Activated CD4-positive, alpha-beta T cell treated with anti-CD3 and anti-CD28 coated beads, Interleukin-2, amount 50 U/mL, for 24 hours (primary cell): ENCODE measurements at regions not wholly inside any gene's neighbourhood (a gene's known extent, or its start where the extent isn't known, plus 50 kb on each side); places are given as distances from the start of the nearest gene placed in this dataset.

ENCODE experiments used
- DNase-seq, 2 donors: peaks; one replicate each; pipeline ENCODE4 v3.0.0-alpha.2; 2020; ENCODE audit warnings: low read depth in 1 of 2, low spot score in 1 of 2

DNA sequence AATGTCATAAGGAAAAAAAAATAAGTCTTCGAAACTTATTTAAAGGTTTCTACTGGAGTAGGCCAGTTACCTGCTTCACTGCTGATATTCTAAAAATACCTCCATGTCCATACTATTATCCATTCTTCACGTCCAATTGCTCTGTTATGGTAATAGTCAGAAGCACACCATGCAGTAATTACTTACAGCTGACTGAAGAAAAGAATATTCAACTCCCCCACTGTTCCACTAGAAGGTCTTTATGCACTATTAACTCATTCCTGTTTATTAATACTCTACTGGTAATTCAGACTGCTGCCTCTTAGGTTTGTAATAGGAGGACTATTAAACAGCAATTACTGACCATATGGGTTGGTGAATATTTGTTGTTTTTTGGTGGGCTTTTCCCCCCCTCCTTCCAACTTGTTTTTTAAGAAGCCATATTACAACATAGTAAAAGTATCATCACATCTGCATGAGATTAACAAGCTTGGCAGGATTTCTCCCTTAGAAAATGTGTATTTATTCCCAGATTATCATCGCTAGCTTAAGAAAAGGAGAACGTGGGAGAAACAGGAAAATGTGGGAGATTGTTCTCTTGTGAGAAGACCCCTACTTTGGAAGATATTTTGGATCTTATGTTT is 806.4 kb upstream of the FANCL start:
- no peak for DNase-seq

DNA sequence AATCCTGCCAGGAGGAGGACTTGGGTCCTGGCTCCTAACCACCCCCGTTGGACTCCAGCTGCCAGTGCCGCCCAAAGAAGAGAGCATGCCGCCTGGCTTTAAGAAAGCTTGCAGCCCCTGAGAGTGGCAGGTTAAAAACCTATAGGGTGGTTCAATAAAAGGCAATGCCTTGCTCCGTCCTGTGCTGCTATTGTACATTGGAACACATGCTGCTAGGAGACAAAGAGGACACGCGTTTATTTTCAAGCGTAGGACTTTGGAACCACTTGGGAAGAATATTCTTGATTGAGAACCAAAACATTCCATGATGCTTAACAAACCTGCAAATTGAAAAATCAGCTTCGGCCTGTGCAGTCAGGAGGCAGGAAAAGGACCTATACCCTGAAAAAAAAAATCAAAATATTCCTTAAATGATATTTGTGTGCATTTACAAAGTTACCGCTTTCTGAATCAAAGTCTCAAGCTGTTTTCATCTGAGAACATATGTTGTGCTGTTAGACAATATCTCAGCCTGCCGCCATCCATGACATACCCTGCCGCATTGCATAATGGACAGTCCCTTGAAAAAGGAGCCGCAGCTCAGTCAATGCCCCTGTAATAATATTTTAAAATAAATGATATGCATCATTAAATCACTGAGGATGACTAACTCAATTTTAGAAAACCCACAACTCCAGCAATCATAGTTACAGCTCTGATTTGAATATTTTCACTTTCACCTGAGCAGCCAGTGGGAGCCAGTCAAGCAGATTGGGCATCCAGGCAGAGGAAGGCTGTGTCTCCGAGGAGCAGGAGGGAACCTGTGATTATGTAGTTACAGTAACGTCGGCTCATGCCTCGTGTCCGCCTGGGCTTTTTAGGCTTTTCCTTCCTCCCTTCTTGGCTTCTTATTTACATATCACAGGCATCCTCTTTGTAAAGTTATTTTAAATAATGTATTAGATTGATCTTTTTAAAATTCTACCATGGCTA is 805.6 kb upstream of the FANCL start:
- DNase-seq = no peak

DNA sequence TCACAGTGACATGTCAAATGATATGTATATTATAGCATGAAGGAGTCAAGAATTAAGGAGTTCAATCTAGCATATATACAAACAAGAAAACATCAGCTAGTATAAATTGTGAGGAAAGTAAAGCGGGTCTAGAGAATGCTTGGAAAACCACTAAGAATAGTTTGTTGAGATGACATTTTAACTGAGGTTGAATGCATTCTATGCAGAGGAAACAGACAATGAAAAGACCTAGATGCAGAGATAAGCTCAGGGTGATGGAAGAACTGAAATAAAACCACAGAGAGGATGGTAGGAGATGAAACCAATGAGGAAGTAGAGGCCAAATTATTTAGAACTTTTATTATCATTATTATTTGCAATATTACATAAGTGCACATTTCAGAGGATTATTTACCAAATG is 803.6 kb upstream of the FANCL start:
- no peak for DNase-seq

DNA sequence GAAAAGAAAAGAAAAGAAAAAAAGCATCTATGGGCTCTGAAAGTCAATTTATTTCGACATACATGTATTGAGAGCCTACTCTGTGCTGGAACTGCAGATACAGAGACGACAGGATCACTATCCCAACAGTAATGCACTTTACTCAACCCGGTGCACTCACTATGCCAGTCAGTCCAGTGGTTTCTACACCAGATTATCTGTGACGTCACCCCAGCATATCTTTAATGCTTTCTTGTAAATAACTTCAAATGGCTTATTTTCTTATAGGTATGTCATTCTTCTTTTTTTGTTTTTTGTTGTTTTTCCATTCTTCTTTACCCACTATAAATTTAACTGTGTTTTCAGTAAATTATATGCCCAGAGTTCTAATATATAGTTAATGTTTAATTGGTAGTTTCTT is 800.0 kb upstream of the FANCL start:
- DNase-seq = no peak

DNA sequence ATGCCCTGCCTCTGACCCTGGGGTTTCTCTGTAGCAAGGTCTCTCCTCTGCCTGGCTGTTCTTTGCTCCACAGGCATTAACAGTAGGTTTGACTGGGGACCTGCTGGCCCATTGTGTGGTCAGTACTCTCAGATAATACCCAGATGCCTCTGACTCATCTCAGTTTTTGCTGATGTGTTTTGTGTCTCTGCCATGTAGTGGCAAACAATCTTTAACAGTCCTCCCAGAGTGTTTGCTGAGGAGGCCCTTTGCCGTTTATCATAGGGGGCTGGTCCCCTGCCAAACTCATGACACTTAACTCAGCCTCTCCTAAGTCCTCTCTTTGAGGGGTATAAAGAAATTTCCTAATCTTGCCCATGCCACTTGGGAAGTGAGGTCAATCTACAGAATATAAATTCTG is 793.7 kb upstream of the FANCL start:
- DNase-seq = no peak

DNA sequence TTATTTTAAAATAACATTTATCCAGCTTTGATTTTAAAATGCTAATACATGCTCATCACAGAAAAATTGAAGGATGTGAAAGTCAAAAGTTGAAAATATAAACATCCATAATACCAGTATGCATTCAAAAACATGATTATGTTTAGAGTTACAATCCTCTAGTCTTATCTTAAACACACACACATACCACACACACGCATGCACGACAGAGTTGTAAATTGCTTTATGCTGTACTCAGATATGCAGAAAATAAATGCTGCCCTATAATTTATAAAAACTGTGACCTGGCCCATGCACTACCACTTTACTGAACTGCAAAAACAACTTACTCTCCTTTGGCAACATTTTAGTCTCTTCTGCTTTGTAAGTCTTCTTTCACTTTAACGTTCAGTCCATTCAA is 793.0 kb upstream of the FANCL start:
- DNase-seq = no peak

DNA sequence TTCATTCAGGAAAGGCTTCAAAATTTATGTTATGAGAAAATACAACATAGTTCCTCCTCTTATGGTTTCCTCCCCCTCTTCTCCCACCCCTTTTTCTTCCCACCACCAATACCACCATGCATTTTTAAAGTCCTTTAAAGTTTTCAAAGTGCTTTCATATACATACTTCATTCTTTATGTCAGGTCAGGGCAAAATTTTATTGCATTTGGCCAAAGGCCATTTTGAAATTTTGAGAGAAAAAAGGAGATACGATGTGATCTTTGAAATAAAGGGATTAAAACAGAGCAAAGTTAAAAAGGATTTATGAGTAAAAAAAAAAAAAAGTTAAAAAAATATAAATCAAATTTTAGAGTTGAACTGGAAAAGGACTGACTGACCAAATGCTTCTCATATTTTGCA is 792.5 kb upstream of the FANCL start:
- DNase-seq = no peak

DNA sequence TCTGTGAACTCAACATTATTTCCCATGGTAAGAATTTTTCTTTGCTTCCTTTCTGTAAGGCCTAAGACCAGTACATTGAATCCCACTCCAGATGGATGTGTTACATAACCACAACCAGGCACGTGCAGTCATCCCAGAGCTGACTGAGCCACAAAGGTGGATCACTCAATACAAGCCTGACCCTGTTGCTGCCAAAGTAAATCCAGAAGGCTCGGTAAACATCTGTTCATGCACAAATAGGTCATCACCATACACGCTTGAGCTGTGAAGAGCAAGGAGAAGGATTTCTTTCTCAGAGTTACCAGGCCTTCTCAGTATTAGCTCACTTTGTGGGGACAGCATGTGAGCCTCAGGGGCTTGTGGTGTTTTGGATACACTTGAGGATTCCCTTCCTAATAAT is 791.4 kb upstream of the FANCL start:
- no peak for DNase-seq

DNA sequence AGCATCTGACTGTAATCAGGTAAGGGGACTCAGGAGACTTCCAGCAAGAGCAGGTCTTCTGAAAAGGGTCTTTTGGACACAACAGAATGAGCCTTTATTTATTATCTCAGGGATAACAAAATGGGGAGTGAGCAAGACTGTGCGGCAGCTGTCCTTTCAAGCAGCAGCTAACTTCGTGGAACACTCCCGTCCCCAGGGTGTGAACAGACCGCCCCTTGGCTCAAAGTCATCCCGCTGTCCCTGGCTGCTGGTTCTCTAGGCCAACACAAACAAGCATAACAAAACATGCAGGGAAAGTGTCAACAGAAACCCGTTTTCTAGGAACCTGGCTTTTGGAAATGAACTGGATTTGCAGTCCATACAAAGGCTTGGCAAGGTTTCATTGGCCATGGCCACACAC is 787.9 kb upstream of the FANCL start:
- no peak for DNase-seq

DNA sequence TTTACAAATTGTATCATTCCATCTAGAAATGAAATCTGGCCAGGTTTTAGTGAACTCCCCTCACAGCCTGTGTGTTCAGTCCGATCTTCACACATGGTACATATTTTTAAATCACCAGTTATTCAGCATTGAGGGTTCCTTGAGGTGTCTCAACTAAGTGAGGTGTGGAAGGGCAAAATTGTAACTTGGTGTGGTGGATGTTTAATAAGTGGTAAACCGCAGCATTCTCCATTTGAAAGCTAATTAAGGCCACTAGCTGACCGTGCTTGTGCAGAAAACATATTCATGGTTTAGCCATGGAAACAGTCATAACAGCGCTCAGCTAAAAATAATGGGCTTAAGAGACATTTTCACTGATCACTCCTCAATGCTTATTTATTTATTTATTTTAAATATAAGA is 786.2 kb upstream of the FANCL start:
- DNase-seq = no peak

DNA sequence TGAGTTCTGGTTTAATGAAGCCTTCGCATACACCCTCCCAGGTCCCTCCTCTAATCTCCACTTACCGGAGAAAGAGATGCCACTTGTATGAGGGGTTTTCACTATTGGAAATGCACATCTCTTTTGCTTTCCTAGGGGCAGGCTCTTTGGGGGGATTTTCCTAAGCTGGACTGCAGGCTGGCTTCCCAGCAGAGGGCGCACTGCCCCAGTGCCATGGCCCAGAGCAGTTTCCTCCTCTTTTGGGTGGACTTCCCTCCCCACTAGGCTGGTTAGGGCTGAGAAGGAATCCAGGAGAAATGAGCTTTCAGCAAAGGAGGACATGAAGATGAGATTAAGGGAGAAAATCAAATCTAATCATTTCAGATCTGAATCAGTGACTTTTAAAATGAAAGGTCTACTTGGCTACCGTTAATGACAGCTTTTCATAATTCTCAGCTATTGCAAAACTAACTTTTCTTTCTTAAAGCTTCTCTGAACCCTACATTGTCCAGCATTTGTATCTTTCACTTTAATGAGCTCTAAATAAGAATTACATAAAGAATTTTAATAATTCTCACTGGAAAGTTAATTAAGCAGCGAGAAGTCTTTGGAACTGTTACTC is 784.1 kb upstream of the FANCL start:
- no peak for DNase-seq

DNA sequence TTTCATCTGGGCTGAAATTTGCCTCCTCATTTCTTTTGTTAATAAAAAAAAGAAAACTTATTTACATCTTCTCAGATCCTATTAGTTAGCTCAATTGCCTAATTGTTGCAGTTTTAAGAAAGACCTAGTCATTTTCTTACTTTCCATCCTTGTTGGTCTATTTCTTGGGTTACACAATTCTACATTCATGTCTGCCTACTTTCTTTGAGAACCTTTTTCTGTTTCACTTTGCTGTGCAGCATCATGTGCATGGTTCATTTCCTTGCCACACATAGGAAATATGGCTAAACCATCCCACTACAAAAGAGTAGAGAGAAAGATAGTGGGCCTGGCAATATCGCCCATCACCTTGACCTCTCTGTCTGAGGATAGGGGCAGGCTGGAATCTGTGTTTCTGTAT is 780.7 kb upstream of the FANCL start:
- DNase-seq = no peak

DNA sequence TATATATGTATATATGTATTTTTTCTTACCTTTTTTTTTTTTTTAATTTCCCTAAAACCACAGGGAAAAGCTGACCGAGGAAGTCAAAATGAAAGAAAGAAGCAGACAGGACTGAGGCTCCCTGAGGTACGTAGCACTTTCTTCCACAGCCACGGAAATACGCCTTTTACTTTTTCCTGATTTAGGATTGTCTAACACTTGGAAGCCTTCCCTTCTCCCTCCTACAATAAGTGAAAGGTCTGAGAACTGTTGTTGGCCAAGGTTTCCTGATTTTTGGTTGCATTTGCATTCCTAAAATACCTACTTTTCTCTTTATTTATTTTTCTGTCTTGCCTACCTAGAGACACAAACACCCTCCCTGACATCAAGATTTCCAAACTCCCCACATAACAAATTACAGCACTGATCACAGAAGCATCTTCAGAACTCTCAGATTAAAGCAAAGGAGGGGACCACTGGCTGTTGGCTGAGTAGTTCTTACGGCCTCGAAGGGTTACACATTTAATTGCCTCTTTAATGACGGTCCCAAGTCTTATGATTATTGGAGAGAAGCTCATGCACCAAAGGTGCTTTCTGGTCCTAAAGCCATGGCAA is 778.5 kb upstream of the FANCL start:
- DNase-seq = no peak

DNA sequence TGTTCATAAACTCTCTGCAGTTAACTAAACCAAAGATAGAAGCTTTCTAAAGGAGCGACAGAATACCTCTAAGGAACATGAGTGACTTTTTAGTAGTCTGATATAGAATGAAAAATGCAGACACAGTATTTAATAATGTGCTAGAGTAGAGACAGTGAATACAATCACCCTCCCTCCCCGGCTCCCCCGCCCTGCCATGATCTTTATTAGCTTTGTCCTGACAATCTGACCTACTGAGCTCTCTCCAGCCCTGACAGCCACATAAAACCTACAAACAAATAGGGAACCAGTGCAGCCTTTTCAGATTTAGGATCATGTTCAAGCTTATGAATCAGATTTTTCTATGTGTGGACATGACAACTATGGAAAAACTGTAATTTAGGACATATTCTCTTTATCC is 777.6 kb upstream of the FANCL start:
- no peak for DNase-seq

DNA sequence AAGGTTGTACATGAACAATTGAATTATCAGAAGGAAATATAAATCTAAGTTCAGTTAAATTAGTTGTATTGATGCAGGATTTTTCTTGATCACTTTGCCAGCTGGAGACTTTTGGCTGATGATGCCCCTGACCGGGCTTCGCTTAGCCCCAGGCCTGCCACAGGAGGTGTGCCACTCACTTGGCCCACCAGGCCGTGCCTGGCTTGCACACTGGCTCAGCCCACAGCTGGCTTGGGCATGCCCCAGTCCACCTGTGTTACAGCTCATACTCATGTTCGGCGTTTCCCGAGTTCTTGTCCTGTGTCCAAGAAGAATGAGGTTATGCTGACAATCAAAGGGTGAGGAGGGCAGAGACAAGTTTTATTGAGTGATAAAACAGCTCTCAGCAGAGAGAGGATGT is 773.9 kb upstream of the FANCL start:
- no peak for DNase-seq

DNA sequence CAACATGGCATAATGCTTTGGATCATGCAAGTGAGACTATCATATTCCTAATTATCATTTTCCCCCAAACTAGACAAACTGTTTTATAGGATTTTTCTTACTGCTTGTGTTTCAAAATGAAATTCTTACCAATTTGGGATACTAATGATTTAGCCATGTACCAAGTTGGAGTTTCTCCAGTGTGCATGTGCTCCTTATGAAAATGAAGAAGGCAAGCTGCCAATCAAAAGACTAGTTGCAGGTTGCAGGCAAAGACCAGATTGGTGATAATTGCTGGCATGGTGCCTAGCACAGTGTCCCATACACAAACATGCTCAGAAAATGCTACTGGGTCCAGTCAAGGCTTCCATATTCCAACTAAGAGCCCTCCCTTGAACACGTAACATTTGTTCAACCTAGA is 771.8 kb upstream of the FANCL start:
- DNase-seq = no peak

DNA sequence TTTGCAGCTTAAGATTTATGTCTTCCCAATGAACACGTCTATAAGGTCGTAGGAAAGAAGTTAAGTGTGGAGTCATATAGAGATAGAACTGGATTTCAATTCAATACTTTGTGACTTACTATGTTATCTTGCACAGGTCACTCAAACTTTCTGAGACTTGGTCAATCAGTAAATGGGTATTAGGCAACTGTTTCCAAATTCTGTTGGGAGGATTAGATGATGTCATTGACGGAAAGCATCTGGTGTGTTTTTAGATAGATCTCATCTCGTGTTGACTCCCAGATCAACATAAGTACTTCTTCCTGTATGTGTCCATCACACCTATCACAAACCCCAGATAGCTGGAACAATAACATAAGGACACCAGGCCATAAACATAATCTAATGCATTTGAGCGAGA is 771.1 kb upstream of the FANCL start:
- DNase-seq = no peak

DNA sequence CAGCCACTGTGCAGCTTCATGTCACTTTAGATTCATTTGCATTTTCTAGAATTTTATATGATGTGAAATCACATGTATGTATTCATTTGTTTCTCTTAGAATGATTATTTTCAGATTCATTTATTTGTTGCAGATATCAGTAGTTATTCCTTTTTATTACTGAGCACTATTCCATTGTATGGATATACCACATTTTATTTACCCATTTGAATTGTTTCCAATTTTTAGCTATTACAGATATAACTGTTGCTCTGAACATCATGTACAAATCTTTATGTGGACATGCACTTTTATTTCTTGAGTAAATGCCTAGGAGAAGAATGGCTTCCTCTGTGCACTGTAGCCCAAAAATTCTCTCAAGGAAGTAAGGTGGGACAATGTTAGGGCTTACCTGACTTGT is 767.8 kb upstream of the FANCL start:
- DNase-seq = no peak

DNA sequence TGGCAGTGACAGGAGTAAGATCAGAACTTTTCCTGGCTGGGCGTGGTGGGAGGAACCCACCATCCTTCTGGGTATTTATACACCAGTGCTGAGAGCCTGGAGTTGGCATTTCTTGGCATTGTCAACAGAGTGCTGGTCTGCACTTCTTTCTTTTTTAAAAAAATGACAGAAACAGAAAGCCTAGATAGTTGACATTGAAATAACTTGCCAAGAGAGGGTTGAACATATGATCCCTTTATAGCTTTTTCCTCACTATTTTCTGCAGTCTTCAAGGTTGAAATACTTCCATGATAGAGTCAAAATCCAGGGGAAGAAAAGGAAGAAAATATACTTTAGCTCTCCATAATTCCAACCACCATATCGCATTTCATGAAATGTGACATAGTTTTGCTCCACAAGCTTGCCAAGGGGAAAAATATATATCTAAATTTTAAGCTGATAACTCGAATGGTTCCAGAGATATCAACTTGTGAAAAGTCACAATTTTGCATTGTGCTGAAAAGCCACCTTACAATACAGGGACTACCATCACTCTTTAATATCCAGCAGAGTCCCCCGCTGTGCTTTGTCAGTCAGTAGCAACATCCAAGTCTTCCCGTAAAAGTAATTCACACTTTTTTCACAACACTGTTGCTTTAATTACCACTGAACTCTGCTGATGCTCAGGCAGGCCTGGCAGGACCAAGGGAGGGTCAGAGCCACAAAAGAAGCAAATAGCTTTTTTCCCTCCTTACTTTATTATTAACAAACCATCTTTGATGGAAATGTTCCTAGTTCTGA is 764.9 kb upstream of the FANCL start:
- DNase-seq = no peak

DNA sequence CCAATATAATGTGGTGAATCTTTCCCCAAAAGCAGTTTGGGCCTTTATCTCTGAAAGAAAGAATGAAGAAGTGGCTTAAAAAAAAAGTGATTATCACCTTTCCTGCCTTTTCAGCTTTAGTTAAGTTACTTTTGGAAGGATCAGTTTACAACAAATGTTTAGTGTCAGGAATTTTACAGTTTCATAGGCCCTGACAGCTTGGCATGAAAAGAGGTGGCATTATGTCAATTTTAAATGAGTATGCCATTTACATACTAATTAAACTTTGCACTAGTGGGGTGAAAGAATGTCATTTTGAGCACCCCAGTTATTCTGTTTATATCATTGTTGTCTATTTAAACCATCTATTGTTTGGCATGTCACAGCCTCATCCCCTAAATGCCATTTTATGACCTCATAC is 763.5 kb upstream of the FANCL start:
- no peak for DNase-seq

DNA sequence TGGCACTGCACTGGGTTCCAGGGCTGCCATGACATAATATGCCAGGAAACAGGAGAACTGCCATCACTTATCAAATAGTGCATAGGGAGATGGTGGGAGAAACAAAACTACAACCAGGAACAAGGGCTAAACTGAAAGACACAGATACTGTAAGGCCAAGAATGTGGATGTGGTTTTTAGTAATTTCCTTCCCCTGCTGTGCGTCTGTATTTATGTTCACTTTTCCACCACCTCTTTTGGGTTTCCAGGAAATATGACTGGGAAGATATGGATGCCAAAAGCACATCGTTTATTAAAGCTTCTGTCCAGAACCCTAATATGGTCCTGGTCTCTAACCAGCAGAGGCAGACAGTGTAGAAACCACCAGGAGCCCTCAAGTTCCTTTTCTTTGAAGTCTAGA is 759.7 kb upstream of the FANCL start:
- DNase-seq = no peak
